Spinal cord (tissue), 9 donors: ENCODE measurements at regions not wholly inside any gene's neighbourhood (a gene's known extent, or its start where the extent isn't known, plus 50 kb on each side); places are given as distances from the start of the nearest gene placed in this dataset.
A peak's percentile ranks its signal among the peaks of the same experiment; 100 is the strongest.

Source experiments
- DNase-seq, 6 donors: peaks; one replicate each; pipeline versions ENCODE4 v3.0.0 to v3.0.0-alpha.2; 2013 to 2015; ENCODE audit warnings: low spot score in 6 of 6, low read depth in 4 of 6
- H3K27ac ChIP-seq: one replicate; pipeline ENCODE4 v1.5.1; 2013; ENCODE audit warnings: low read depth, low read length, control low read depth
- H3K27me3 ChIP-seq: one replicate; pipeline ENCODE4 v1.6.1; 2013; ENCODE audit warnings: low read length; ENCODE audit not compliant: control insufficient read depth, insufficient read depth
- H3K36me3 ChIP-seq: one replicate; pipeline ENCODE4 v1.6.1; 2013; ENCODE audit warnings: low read length; ENCODE audit not compliant: control insufficient read depth, insufficient read depth
- H3K4me1 ChIP-seq: one replicate; pipeline ENCODE4 v1.6.1; 2013; ENCODE audit warnings: low read length; ENCODE audit not compliant: control insufficient read depth, insufficient read depth
- H3K4me3 ChIP-seq: one replicate; pipeline ENCODE4 v1.5.1; 2013; ENCODE audit warnings: low read depth, low read length, control low read depth
- H3K9me3 ChIP-seq: one replicate; pipeline ENCODE4 v1.6.1; 2013; ENCODE audit warnings: low read length; ENCODE audit not compliant: control insufficient read depth, insufficient read depth
- WGBS: methylation state at CpG from one replicate; pipeline ENCODE4 v1.1.5; 2013; ENCODE audit warnings: missing lambda C conversion rate; ENCODE audit not compliant: insufficient coverage; 5-methylcytosine and 5-hydroxymethylcytosine counted together
- donor health status: healthy.

- H3K27ac ChIP-seq = no peak overlapping the region
- no peaks in the 10 kb centered on the region for H3K4me1 ChIP-seq
- DNase-seq = no peak
- H3K36me3 ChIP-seq = peaks cover 3% of the 10 kb centered on the region
- H3K4me3 ChIP-seq = no peak overlapping the region
- no peaks in the 10 kb centered on the region for H3K27me3 ChIP-seq
- H3K9me3 ChIP-seq = no peaks in the 10 kb centered on the region
- WGBS = no CpG with 5 or more reads among the region's 3 CpGs
Observed at GRCh38 chr7:91798425-91798824, 82.1 kb downstream of the MTERF1 start.

GRCh38 chr7:91800389-91800788 lies 80.1 kb downstream of the MTERF1 start:
- Histone ChIP-seq H3K9me3 (no peaks in the 10 kb centered on the region), H3K4me3 (no peak overlapping the region), H3K36me3 (peaks cover 3% of the 10 kb centered on the region), H3K4me1 (no peaks in the 10 kb centered on the region), H3K27me3 (no peaks in the 10 kb centered on the region), H3K27ac (no peak overlapping the region)
- WGBS = 96% methylated on average over 9 of the region's 9 CpGs
- DNase-seq = no peak

GRCh38 chr7:91801331-91801983 lies 79.0 kb downstream of the MTERF1 start:
- Histone ChIP-seq H3K4me3 (no peak overlapping the region), H3K27ac (no peak overlapping the region), H3K9me3 (no peaks in the 10 kb centered on the region), H3K36me3 (peaks cover 3% of the 10 kb centered on the region), H3K4me1 (no peaks in the 10 kb centered on the region), H3K27me3 (no peaks in the 10 kb centered on the region)
- no peak for DNase-seq
- 92% methylated on average over 5 of the region's 5 CpGs for WGBS

- peak in 2 of 6 donors; percentile 16 to 75 for DNase-seq
- no peaks in the 10 kb centered on the region for H3K4me1 ChIP-seq
- WGBS = no CpG with 5 or more reads among the region's 3 CpGs
- no peak overlapping the region for H3K27ac ChIP-seq
- no peaks in the 10 kb centered on the region for H3K36me3 ChIP-seq
- no peak overlapping the region for H3K4me3 ChIP-seq
- no peaks in the 10 kb centered on the region for H3K27me3 ChIP-seq
- no peaks in the 10 kb centered on the region for H3K9me3 ChIP-seq
Observed at GRCh38 chr7:91811236-91811635, 69.3 kb downstream of the MTERF1 start.

GRCh38 chr7:91811641-91812040 lies 68.9 kb downstream of the MTERF1 start:
- Histone ChIP-seq H3K9me3 (no peaks in the 10 kb centered on the region), H3K27me3 (no peaks in the 10 kb centered on the region), H3K4me1 (no peaks in the 10 kb centered on the region), H3K27ac (no peak overlapping the region), H3K4me3 (no peak overlapping the region), H3K36me3 (no peaks in the 10 kb centered on the region)
- no peak for DNase-seq
- whole genome bisulfite sequencing = no CpG with 5 or more reads among the region's 2 CpGs

GRCh38 chr7:91812388-91812787 lies 68.1 kb downstream of the MTERF1 start:
- Histone ChIP-seq H3K9me3 (no peaks in the 10 kb centered on the region), H3K4me3 (no peak overlapping the region), H3K27ac (no peak overlapping the region), H3K36me3 (no peaks in the 10 kb centered on the region), H3K4me1 (no peaks in the 10 kb centered on the region), H3K27me3 (no peaks in the 10 kb centered on the region)
- WGBS = 81% methylated on average over 3 of the region's 3 CpGs
- DNase-seq = no peak

GRCh38 chr7:91814189-91814588 lies 66.3 kb downstream of the MTERF1 start:
- Histone ChIP-seq H3K27ac (no peak overlapping the region), H3K36me3 (no peaks in the 10 kb centered on the region), H3K27me3 (no peaks in the 10 kb centered on the region), H3K4me3 (no peak overlapping the region), H3K4me1 (no peaks in the 10 kb centered on the region), H3K9me3 (no peaks in the 10 kb centered on the region)
- 91% methylated on average over 1 of the region's 1 CpG for WGBS
- DNase-seq = no peak
